HG02943 (cell line): ENCODE measurements at regions not wholly inside any gene's neighbourhood (a gene's known extent, or its start where the extent isn't known, plus 50 kb on each side); places are given as distances from the start of the nearest gene placed in this dataset.

Source experiments
- ATAC-seq: cut with Tn5 transposase; IDR thresholded peaks from one replicate; pipeline ENCODE4 v1.9.1; 2021; ENCODE audit warnings: mild to moderate bottlenecking, low read depth, moderate library complexity; ENCODE audit not compliant: unreplicated experiment

- ATAC-seq, result no peak
Measured at GRCh38 chr12:132380641-132381040, 51.3 kb upstream of the GALNT9 start.

- ATAC-seq, result no peak
Measured at GRCh38 chr12:132379996-132380395, 50.6 kb upstream of the GALNT9 start.

GRCh38 chr12:132379576-132379975 lies 50.2 kb upstream of the GALNT9 start:
- ATAC-seq, result no peak
